Panc1 (cell line): ENCODE measurements at regions not wholly inside any gene's neighbourhood (a gene's known extent, or its start where the extent isn't known, plus 50 kb on each side); places are given as distances from the start of the nearest gene placed in this dataset.

ENCODE experiments used
- ATAC-seq: fragments of 200-7000 bp; cut with Tn5 transposase; 2 replicates; pipeline ENCODE4 v1.9.1; 2020; ENCODE audit warnings: mild to moderate bottlenecking, moderate library complexity
- BruUV-seq: library from RNA; stranded (reverse); fragments of 400-500 nt; replicated peaks from 2 replicates; lab custom pipeline; 2021; lab: Mats Ljungman, UMichigan
- CTCF ChIA-PET: fragments of 300-600 bp; sonication (Branson Sonifier 250); formaldehyde crosslinking; loops from one replicate; lab custom pipeline; 2022; ENCODE audit warnings: antibody characterized with exemption; lab: Charles Lee
- POLR2A ChIA-PET: fragments of 300-600 bp; sonication (Branson Sonifier 250); formaldehyde crosslinking; loops from one replicate; lab custom pipeline; 2022; ENCODE audit warnings: antibody characterized with exemption; lab: Charles Lee
- DNase-seq: peaks from one replicate; pipeline ENCODE4 v3.0.0-alpha.2; 2010; ENCODE audit warnings: low read depth, low spot score
- H3K27ac ChIP-seq: 2 replicates; pipeline ENCODE4 v1.5.1; 2011; ENCODE audit warnings: mild to moderate bottlenecking, low read length, inconsistent platforms
- H3K27me3 ChIP-seq: fragments of 200-500 bp; sonication (Bioruptor generic); 2 replicates; pipeline ENCODE4 v1.6.0; 2014; ENCODE audit warnings: low read length, inconsistent platforms; ENCODE audit not compliant: control insufficient read depth, insufficient read depth
- H3K36me3 ChIP-seq: fragments of 200-500 bp; sonication (Bioruptor generic); 2 replicates; pipeline ENCODE4 v1.5.1; 2014; ENCODE audit warnings: inconsistent platforms, mild to moderate bottlenecking, low read length, moderate library complexity; ENCODE audit not compliant: control insufficient read depth, insufficient read depth
- H3K4me1 ChIP-seq: 2 replicates; pipeline ENCODE4 v1.5.1; 2011; ENCODE audit warnings: inconsistent platforms, mild to moderate bottlenecking, low read length, moderate library complexity; ENCODE audit not compliant: control insufficient read depth, insufficient read depth
- H3K4me3 ChIP-seq, 2 experiments: 2 replicates each; pipeline ENCODE4 v1.5.1; 2011 to 2012; ENCODE audit warnings: low read depth in 2 of 2, low read length in 2 of 2, mild to moderate bottlenecking in 2 of 2, inconsistent platforms in 1 of 2, moderate library complexity in 1 of 2
- H3K9me3 ChIP-seq: fragments of 200-500 bp; sonication (Bioruptor generic); 2 replicates; pipeline ENCODE4 v1.5.1; 2014; ENCODE audit warnings: low read depth, mild to moderate bottlenecking, inconsistent platforms, low read length, moderate library complexity; ENCODE audit not compliant: control insufficient read depth, insufficient read depth
- CTCF ChIP-seq: fragments of 450-650 bp; IDR thresholded peaks from 2 replicates; pipeline ENCODE4 v1.5.1; 2017; ENCODE audit warnings: mild to moderate bottlenecking
- POLR2AphosphoS5 ChIP-seq: IDR thresholded peaks from 2 replicates; pipeline ENCODE4 v1.6.1; 2012; ENCODE audit warnings: mild to moderate bottlenecking, low read depth, low read length, moderate library complexity
- REST ChIP-seq, 2 experiments: IDR thresholded peaks; 2 replicates each; pipeline ENCODE4 v1.6.1; 2011 to 2012; ENCODE audit warnings: low read depth in 2 of 2, control low read depth in 1 of 2, low read length in 1 of 2, mild to moderate bottlenecking in 1 of 2, moderate library complexity in 1 of 2; ENCODE audit not compliant: insufficient read depth in 1 of 2
- SIN3A ChIP-seq: IDR thresholded peaks from 2 replicates; pipeline ENCODE4 v1.6.1; 2012; ENCODE audit warnings: low read depth, mild to moderate bottlenecking, low read length, moderate library complexity, borderline replicate concordance; ENCODE audit not compliant: insufficient read depth
- TCF7L2 ChIP-seq: IDR thresholded peaks from 2 replicates; pipeline ENCODE4 v1.6.1; 2011; ENCODE audit warnings: mild to moderate bottlenecking, low read depth, low read length, inconsistent platforms
- in situ Hi-C: cut with HindIII; loops from 2 replicates; pipeline ENCODE4 v1.10.0; 2016; ENCODE audit warnings: low sequenced_read_pairs, low pct_unique_long_range_greater_than_20kb
- intact Hi-C: fragments of 100-400 bp; cut with micrococcal nuclease; formaldehyde crosslinking; loops from one replicate; pipeline ENCODE4 v1.10.0; 2022; ENCODE audit not compliant: unreplicated experiment

DNA sequence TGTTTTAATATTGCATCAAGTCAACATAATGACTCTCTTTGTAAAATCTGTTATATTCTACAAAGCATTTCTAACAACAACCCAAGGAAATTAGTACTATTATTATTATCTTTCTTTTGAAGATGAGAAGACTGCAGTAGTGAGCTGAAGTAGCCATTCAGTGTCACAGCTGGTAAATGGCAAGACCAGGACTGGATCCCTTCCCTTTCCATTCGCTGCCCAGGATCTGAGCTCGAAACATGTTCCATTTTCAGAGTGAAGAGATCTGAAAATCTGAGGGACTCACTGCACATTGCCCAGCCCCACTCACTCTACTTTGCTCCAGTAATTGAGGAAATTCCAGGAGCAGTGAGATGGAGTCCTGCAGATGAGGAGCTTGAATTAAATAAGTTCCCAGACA is 240.0 kb upstream of the BLID start:
- Histone ChIP-seq H3K4me1 (no peaks in the 10 kb centered on the region), H3K27ac (no peak overlapping the region), H3K4me3 (no peak overlapping the region), H3K36me3 (no peaks in the 10 kb centered on the region), H3K27me3 (no peaks in the 10 kb centered on the region), H3K9me3 (no peaks in the 10 kb centered on the region)
- in situ Hi-C loops (no loop called here), intact Hi-C loops (no loop called here)
- no peak for DNase-seq
- POLR2A ChIA-PET: no interaction called here
- BruUV-seq: no TSS peak
- CTCF ChIA-PET: no interaction called here
- TF ChIP-seq TCF7L2 (no peak), SIN3A (no peak), REST (IDR thresholded peaks at IDR 0.05; ENCODE audit: insufficient read depth in 1 of 2, low read depth in 2 of 2, low read length in 1 of 2) (no peak), CTCF (no peak), POLR2AphosphoS5 (no peak)
- no peak for ATAC-seq

DNA sequence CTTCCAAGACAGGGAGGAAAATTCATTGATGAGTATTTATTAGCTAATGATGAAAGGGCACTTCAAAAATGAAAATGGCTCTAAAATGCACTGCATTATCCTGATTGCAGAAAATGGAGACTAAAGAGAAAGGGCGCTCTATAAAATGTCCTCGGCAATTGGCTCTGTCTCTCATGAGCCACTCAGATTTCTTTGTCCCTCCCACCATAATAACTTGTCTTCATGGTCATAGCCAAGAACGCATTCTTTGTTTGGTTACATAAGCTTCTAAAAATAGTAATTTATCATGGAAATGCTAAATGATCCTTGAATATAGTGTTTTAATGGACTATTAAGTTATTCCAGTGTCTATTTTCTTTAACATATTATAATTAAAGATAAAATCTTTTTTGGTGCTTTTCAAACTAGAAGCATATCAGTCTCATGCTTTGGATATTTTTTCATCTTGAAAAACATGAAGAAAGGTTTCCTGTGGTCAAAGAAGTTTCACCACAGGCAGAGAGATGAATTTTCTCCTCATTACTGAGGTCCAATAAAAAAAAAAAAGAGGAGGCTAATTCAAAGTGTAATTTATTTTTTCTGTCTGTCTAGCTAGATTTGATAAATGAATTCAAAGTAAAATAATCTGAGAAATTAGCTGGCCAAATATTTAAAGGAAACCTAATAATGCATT is 238.1 kb upstream of the BLID start:
- H3K27me3 ChIP-seq: no peaks in the 10 kb centered on the region
- no peaks in the 10 kb centered on the region for H3K9me3 ChIP-seq
- in situ Hi-C loops (no loop called here), intact Hi-C loops (no loop called here)
- ChIA-PET CTCF (no interaction called here), POLR2A (no interaction called here)
- no peak overlapping the region for H3K27ac ChIP-seq
- no peaks in the 10 kb centered on the region for H3K4me1 ChIP-seq
- DNase-seq: no peak
- TF ChIP-seq POLR2AphosphoS5 (no peak), CTCF (no peak), REST (IDR thresholded peaks at IDR 0.05; ENCODE audit: insufficient read depth in 1 of 2, low read depth in 2 of 2, low read length in 1 of 2) (no peak), TCF7L2 (no peak), SIN3A (no peak)
- ATAC-seq: no peak
- H3K4me3 ChIP-seq: no peak overlapping the region
- BruUV-seq: no TSS peak
- H3K36me3 ChIP-seq: no peaks in the 10 kb centered on the region
